Stimulated activated CD4-positive, alpha-beta T cell treated with anti-CD3 and anti-CD28 coated beads, Interleukin-15, amount 100 ng/mL, for 48 hours (primary cell): ENCODE measurements at regions not wholly inside any gene's neighbourhood (a gene's known extent, or its start where the extent isn't known, plus 50 kb on each side); places are given as distances from the start of the nearest gene placed in this dataset.

Source experiments
- DNase-seq, 2 donors: peaks; one replicate each; pipeline ENCODE4 v3.0.0-alpha.2; 2020; ENCODE audit warnings: low read depth in 2 of 2

DNA sequence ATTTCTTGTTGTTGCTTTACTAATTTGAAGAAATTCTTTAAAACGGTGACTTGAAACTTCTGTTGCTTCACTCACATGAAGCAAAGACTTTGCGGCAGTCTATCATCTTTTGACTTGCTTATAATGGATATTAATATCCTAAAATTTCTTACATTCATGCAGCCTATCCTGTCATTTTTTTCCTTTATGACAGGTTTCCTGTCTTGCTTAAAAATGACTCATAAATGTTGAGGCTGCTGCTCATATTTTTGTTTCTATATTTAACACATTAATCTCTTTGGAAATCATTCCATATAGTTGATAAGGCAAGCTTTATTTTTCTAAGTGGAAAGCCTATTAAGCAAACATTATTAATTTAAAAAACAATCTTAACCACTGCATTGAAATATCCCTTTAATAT lies 176.6 kb upstream of the GALNTL6 start:
- DNase-seq = no peak

GRCh38 chr4:171629737-171630136 lies 183.5 kb upstream of the GALNTL6 start:
- DNase-seq = no peak

GRCh38 chr4:171629182-171629581 lies 184.0 kb upstream of the GALNTL6 start:
- no peak for DNase-seq

- DNase-seq = no peak
These were observed 186.7 kb upstream of the GALNTL6 start for GRCh38 chr4:171626554-171626953.

GRCh38 chr4:171622729-171623128 lies 190.5 kb upstream of the GALNTL6 start:
- DNase-seq = no peak

DNA sequence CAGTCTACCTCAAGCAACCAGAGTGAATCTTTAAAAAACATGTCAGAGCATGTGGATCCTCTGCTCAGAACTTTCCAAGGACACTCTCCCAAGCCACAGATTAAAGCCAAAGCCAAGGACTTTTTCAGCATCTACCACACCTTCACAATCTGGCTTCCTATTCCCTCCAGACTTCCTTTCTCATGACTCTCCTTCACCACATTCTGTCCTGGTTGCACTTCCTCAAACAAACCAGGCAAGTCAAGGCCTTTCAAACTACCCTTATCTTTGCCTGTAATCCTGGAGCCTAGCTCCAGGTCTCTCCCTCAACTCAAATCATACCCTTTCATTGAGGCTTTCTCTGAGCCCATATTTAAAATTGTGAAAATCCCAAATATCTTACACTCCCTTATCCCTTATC lies 191.6 kb upstream of the GALNTL6 start:
- DNase-seq = no peak

DNA sequence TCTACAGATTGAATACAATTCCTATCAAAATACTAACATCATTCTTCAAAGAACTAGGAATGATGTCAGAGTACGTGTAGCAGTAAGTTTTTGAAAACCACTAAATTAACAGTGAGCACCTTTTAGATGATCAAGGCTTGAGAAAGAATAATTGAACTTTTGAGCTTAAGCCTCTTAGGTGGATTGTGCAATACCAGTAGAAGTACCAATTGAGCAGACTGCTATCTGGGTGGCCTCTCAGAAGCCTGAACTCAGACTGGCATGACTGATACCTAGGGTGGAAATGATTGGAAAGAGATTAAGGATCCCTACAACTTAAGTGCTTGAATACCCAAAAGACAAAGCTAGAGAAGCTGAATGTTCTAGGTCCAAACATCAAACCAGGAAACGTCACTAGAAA lies 200.3 kb upstream of the GALNTL6 start:
- no peak for DNase-seq

GRCh38 chr4:171602638-171603355 lies 210.4 kb upstream of the GALNTL6 start:
- no peak for DNase-seq

- DNase-seq = no peak
These were observed 212.1 kb upstream of the GALNTL6 start for GRCh38 chr4:171601091-171601490.

DNA sequence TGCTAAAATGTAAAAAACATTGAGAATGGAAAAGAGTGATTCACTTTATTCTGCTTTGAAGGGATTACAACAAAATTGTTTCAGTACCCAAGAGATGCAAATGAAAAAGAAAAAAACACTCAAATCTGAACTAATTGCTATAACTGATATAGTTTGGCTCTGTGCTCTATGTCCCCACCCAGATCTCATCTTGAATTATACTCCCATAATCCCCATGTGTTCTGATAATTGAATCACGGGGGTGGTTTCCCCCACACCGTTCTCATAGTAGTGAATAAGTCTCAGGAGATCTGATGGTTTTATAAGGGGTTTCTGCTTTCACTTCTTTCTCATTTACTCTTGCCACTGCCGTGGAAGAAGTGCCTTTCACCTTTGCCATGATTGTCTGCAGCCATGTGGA lies 213.6 kb upstream of the GALNTL6 start:
- DNase-seq = no peak

DNA sequence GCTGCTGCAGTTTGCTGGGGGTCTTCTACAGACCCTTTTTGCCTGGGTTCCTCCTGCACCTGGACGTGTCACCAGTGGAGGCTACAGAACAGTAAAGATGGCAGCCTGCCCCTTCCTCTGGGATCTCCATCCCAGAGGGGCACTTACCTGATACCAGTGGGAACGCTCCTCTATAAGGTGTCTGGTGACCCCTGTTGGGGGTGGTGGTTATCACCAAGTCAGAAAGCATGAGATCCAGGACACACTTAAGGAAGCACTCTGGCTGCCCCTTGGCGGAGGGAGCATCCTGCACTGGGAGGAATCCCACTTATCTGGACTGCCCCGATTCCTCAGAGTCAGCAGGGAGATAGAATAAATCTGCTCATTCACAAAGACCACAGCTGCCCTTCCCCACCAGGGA lies 218.9 kb upstream of the GALNTL6 start:
- no peak for DNase-seq

DNA sequence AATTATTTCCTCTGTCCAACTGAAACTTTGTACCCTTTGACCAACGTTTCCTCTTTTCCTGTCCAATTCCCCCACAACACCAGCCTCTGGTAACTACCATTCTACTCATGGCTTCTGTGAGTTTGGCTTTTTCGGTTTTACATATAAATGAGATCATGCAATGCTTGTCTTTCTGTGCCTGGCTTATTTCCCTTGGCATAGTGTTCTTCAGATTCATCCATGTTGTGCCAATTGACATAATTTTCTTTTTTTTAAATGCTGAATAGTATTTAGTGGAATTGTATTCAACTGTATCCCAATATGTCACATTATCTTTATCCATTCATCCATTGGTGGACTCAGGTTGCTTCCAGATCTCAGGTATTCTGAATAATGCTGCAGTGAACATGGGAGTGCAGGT lies 222.5 kb upstream of the GALNTL6 start:
- DNase-seq = no peak

DNA sequence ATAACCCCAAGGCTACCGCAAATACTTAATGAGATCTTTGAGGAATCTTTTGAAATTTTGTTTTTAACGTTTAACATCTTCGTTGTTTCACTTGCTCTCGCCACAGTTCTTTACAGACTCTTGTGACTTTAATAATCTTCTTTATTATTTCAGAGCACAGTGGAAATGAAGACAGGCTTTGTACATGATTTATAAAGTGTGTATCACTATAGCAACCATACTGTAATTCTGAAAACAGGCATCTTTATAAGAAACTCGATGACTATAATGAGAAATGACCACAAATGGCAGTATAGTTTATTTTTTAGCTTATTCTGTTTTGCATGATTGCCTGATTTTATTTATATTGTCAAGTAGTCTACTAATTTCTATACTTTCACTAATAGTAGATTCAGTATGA lies 224.4 kb upstream of the GALNTL6 start:
- no peak for DNase-seq

DNA sequence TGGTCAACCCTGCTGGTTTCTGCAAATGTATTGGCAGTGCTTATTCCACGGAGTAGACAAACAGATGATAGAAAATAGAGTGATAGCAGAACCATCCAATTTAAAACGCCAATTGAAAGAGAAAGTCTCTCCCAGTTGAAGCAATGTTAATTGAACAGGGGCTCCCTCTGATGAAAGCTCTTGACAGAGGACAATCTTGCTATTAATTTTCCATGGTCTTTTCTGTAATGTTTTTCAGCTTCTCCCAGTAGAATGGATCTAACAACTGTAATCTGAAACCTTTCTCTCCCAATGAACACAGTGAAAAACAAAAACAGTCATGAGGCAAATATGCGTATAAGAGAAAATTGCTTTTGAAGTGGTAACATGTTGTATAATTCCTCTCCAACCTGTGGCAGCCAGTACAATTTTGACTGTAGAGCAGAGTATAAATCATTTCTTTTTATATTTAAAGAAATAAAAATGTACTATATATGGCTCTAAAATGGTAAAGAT lies 225.1 kb upstream of the GALNTL6 start:
- no peak for DNase-seq

GRCh38 chr4:171583790-171584189 lies 229.4 kb upstream of the GALNTL6 start:
- no peak for DNase-seq

- no peak for DNase-seq
These were observed 230.1 kb upstream of the GALNTL6 start for GRCh38 chr4:171582961-171583581.

GRCh38 chr4:171573181-171573580 lies 240.0 kb upstream of the GALNTL6 start:
- no peak for DNase-seq

DNA sequence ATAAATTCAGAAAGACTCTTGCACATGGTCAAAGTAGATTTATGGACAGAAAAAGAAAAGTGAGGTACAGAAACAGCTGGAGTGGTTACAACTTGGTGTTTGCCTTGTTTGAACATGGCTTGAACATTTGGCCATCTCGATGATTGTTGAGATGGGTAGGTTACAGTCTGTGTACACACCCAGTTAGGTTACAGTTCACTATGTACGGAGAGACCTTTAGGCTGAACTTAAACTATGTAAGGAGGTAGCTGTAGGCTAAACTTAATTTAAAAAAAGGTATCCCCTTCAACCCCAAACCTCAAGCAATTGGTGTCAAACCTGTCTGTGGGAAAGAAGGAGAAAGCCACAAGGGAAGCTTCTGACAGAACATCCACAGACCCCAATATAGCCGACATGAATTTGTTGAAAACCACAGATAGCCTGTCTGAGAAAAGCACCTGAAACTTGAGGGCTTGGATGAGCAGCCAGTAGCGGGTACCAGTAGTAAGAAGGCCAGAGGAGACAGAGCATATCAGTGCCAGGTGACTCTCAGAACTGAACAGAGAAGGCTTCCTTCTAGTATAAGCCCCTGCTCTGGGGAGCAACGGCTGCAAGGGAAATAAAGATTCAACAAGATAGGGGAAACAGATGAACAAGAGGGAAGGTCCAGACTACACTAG lies 247.9 kb upstream of the GALNTL6 start:
- DNase-seq = no peak

GRCh38 chr4:171561419-171561818 lies 251.8 kb upstream of the GALNTL6 start:
- DNase-seq = no peak

DNA sequence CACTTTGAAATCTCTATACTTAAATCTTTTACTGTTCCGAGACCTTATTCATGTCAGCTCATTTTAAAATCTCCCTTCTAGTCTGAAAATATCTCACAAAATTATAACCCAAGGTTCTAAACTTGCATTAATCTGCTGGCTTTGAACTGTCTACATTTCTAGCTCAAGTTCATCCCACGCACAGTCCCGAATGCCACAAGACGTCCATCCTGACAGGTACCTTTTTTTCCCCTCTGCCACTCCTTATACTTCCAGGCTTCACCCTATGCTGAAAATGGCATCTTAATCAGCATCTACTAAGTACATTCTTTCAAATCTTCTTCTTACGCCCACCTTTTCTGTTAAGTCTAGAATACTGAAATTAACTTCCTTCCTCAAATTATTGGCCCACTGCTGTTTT lies 259.2 kb upstream of the GALNTL6 start:
- DNase-seq = no peak

GRCh38 chr4:171542640-171543039 lies 270.6 kb upstream of the GALNTL6 start:
- no peak for DNase-seq

DNA sequence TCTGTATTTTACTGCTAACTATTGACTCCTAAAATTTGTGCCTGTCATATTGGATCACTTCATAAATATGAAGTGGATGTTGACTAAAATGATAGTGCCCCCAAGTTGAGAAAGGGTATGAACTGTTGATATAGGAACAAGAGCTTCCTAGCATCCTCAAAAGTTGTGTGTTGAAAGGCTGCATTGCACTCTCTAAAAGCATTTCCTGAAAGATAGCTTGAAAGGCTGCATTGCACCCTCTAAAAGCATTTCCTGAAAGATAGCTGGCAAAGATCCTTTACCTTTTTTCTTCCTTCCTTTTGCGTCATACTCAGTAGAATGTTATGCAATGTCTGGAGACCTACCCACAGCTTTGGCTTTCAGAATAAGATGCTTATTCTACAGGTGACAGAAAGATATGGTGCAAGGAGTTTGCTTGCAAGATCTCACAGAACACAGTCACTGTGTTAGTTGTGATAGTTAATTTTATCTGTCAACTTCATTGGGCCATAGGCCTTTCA lies 274.6 kb upstream of the GALNTL6 start:
- DNase-seq = no peak

DNA sequence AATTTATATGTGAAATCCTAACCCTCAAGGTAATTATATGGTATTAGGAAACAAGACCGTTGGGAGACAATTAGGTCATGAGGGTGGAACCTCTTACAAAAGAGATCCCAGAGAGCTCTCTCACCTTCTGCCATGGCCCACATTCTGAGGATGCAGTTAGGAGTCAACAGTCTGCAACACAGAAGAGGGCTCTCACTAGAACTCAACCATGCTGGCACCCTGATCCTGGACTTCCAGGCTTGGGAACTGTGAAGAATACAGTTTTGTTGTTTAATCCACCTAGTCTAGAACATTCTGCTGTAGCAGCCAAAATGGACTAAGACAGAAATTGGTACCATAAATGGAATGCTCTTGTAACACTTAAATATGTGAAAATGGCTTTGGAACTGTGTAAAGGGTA lies 278.8 kb upstream of the GALNTL6 start:
- no peak for DNase-seq
